ENCODE measurements at regions not wholly inside any gene's neighbourhood (a gene's known extent, or its start where the extent isn't known, plus 50 kb on each side); places are given as distances from the start of the nearest gene placed in this dataset.

DNA sequence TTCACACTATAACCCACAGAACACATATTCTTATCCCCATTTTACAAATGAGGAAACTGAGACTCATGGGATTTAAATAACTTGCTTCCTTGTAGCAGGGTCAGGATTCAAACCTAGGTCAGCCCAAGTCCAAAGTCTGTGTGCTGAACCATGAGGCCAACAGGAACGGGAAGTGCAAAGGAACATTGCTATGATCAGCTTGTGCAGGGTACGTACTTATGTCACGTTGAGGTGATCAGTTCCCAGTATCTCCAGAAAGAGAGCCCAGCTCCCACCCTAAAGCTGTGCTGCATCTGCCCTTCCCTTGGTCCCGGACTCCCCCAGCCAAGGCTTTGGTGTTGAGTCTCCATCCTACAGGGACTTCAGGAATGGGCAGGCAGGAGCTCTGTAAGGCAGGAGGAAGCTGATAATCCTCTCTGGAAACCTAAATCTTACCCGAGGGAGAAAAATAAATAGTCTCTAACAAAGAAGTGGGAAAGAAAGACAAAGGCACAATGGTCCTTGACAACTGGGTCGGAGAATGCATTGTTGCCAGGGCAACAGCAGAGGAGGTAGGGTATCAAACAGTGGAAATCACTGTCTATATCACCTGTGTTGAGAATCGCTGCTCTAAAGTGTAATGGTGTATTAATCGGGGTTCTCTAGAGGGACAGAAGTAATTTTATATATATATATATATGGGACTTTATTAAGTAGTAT, 82.5 kb upstream of the FICD start:
- intact Hi-C loops (cut with DNase I): no loop called here
- Histone ChIP-seq H3K36me3 (no peaks in the 10 kb centered on the region), H3K27ac (no peak overlapping the region)

DNA sequence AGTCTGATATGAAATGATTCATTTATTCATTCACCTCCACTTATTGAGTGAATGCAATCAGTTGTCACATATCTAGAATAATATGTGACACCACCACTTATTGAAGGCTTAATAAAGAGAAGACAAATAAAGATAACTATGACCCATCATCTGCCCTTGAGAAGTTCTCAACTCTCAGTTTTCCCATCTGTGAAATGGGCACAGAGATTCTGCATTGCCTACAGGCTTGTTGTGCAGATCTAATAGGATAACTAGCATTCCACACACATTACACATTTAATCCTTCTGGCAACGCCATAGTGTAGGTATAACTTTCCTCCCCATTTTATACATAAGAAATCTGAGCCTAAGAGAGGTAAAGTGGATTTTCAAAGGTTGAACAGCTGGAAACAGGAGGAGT, 84.2 kb upstream of the FICD start:
- Histone ChIP-seq H3K4me3 (no peak overlapping the region), H3K9me3 (no peaks in the 10 kb centered on the region), H3K27ac (no peak overlapping the region), H3K4me1 (no peaks in the 10 kb centered on the region), H3K27me3 (no peaks in the 10 kb centered on the region), H3K36me3 (no peaks in the 10 kb centered on the region)
- intact Hi-C loops (cut with DNase I): no loop called here
- DNase-seq (ENCODE audit: low spot score in 2 of 2): no peak
- TF ChIP-seq, protein P1, sequence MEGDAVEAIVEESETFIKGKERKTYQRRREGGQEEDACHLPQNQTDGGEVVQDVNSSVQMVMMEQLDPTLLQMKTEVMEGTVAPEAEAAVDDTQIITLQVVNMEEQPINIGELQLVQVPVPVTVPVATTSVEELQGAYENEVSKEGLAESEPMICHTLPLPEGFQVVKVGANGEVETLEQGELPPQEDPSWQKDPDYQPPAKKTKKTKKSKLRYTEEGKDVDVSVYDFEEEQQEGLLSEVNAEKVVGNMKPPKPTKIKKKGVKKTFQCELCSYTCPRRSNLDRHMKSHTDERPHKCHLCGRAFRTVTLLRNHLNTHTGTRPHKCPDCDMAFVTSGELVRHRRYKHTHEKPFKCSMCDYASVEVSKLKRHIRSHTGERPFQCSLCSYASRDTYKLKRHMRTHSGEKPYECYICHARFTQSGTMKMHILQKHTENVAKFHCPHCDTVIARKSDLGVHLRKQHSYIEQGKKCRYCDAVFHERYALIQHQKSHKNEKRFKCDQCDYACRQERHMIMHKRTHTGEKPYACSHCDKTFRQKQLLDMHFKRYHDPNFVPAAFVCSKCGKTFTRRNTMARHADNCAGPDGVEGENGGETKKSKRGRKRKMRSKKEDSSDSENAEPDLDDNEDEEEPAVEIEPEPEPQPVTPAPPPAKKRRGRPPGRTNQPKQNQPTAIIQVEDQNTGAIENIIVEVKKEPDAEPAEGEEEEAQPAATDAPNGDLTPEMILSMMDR (IDR thresholded peaks at IDR 0.05): no peak

More for the DNA sequence above, 82.5 kb upstream of the FICD start:
- H3K4me3 ChIP-seq: no peak overlapping the region
- no peaks in the 10 kb centered on the region for H3K9me3 ChIP-seq
- DNase-seq (ENCODE audit: low spot score in 2 of 2): no peak
- H3K4me1 ChIP-seq: no peaks in the 10 kb centered on the region
- no peaks in the 10 kb centered on the region for H3K27me3 ChIP-seq
- TF ChIP-seq, protein P1 (IDR thresholded peaks at IDR 0.05): no peak

DNA sequence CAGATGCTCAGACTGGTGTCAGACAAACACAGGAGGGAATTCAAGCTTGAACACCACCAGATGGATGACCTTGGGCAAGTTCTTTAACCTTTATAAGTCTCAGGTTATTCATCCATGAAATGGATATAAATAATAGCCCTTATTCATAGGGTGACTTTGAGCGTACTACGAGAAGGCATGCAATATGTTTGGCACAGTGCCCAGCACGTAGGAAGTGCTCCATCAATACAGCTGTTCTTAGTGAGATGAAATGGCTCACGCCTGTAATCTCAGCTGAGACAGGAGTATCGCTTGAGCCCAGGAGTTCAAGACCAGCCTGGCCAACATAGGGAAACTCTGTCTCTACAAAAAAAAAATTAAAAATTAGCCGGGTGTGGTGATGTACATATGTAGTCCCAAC, 84.8 kb upstream of the FICD start:
- H3K9me3 ChIP-seq: no peaks in the 10 kb centered on the region

DNA sequence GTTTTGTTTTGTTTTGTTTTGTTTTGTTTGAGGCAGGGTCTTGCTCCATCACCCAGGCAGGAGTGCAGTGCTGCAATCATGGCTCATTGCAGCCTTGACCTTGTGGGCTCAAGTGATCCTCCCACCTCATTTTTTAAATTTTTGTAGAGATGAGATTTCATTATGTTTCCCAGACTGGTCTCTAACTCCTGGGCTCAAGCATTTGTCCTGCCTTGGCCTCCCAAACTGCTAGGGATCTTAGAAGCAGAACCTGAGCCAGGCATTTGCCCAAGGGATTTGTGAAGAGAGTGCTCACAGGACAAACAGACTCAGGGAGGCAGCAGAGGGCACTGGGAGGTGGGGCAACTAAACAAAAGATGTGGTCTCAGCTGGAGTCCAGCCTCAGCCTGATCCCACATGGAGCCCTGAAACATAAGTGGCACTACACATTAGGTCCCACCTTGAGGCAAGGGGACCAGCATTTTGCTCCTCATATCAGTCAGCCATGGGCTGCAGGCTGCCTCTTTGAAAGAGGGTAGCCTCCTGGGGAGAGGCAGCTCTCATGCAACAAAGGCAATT, 86.2 kb upstream of the CMKLR1 start:
- intact Hi-C loops (cut with DNase I): no loop called here
- Histone ChIP-seq H3K27ac (no peak overlapping the region), H3K27me3 (no peaks in the 10 kb centered on the region), H3K4me1 (no peaks in the 10 kb centered on the region), H3K9me3 (no peaks in the 10 kb centered on the region), H3K4me3 (no peak overlapping the region), H3K36me3 (no peaks in the 10 kb centered on the region)
- DNase-seq (ENCODE audit: low spot score in 2 of 2): no peak
- TF ChIP-seq, protein P1 (IDR thresholded peaks at IDR 0.05): no peak

More for the DNA sequence above, 84.8 kb upstream of the FICD start:
- H3K27me3 ChIP-seq: no peaks in the 10 kb centered on the region
- no peak overlapping the region for H3K4me3 ChIP-seq
- no peak overlapping the region for H3K27ac ChIP-seq
- no peak for DNase-seq (ENCODE audit: low spot score in 2 of 2)
- intact Hi-C loops (cut with DNase I): no loop called here
- TF ChIP-seq, protein P1 (IDR thresholded peaks at IDR 0.05): no peak
- H3K36me3 ChIP-seq: no peaks in the 10 kb centered on the region
- no peaks in the 10 kb centered on the region for H3K4me1 ChIP-seq

DNA sequence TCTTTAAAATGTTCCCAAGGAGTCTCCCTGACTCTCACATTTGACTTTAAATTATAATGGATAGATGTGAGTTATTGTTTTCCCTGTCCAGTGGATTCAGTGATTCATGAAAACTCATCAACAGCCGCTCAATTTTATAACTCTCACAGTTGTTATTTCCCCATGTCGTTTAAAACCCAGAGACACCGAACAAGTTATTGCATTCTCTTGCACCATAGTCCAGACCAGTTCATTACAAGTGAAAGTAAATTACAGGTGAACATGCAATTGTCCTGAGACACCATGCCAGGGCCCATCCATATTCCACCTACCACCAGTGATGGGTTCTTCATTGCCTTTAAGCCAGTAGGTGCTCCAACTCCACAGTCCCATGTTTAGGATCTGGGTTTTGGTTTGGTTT, 85.7 kb upstream of the CMKLR1 start:
- no peak for DNase-seq (ENCODE audit: low spot score in 2 of 2)

More for the DNA sequence above, 85.7 kb upstream of the CMKLR1 start:
- intact Hi-C loops (cut with DNase I): no loop called here
- no peaks in the 10 kb centered on the region for H3K4me1 ChIP-seq
- no peaks in the 10 kb centered on the region for H3K27me3 ChIP-seq
- H3K27ac ChIP-seq: no peak overlapping the region
- TF ChIP-seq, protein P1 (IDR thresholded peaks at IDR 0.05): no peak
- no peaks in the 10 kb centered on the region for H3K9me3 ChIP-seq
- no peak overlapping the region for H3K4me3 ChIP-seq
- no peaks in the 10 kb centered on the region for H3K36me3 ChIP-seq
